SK-N-SH treated with all-trans-retinoic acid at 6 μM for 48 hours (cell line): ENCODE measurements at regions not wholly inside any gene's neighbourhood (a gene's known extent, or its start where the extent isn't known, plus 50 kb on each side); places are given as distances from the start of the nearest gene placed in this dataset.

Experiments
- ESRRG ChIP-seq: fragments of 250-450 bp; sonication (Bioruptor Pico); IDR thresholded peaks from 2 replicates; pipeline ENCODE4 v1.6.1; 2021; ENCODE audit warnings: mild to moderate bottlenecking
- ZFP3 ChIP-seq: fragments of 250-450 bp; sonication (Bioruptor Pico); IDR thresholded peaks from 2 replicates; pipeline ENCODE4 v1.5.0; 2020; ENCODE audit warnings: mild to moderate bottlenecking, moderate library complexity
- ZNF8 ChIP-seq: fragments of 450-650 bp; formaldehyde crosslinking; IDR thresholded peaks from 2 replicates; pipeline ENCODE4 v1.5.0; 2020; ENCODE audit warnings: mild to moderate bottlenecking, moderate library complexity

DNA sequence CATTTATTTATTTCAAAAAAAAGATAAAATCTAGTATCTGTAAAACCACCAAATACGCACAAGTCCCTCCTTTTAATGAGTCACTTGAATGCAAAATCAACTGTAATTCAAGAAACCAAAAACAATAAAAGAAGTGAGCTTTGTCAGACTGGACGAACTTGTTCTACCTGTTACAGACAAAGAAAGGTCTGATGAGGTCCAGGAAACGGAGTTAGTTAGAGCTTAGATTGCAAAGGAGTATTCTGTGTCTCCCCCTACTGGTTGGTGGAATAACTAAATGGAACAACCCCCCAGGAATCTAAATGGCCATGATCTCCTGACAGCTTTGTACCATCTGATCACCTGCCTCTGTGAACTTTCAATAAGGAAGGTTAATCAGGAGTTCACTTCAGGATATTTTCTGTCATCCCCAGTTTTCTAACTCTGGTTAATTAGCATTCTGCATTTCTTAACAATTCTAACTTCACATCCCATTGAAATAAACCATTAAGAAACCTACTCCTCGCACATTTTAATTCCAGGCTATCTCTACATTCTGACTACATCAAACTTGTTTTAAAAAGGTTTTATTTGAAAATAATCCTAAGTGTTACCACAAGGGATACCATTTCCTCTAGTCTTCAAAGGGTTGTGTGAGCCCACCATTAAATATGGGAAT, 333.0 kb upstream of the SATB1 start:
- no peak for TF ChIP-seq ZFP3 (CRISPR knock-in tag)
- no peak for TF ChIP-seq ESRRG (CRISPR knock-in tag)
- no peak for TF ChIP-seq ZNF8 (CRISPR knock-in tag)
